GM18502 (cell line): ENCODE measurements at regions not wholly inside any gene's neighbourhood (a gene's known extent, or its start where the extent isn't known, plus 50 kb on each side); places are given as distances from the start of the nearest gene placed in this dataset.
"Not testable (repeated sequence)": the region's sequence is repeated elsewhere in the genome, so short reads cannot be mapped to it uniquely, and the experiment has no call there.

ENCODE experiments used
- ATAC-seq: cut with Tn5 transposase; IDR thresholded peaks from one replicate; pipeline ENCODE4 v1.9.1; 2021; ENCODE audit warnings: mild to moderate bottlenecking; ENCODE audit not compliant: unreplicated experiment, poor library complexity

DNA sequence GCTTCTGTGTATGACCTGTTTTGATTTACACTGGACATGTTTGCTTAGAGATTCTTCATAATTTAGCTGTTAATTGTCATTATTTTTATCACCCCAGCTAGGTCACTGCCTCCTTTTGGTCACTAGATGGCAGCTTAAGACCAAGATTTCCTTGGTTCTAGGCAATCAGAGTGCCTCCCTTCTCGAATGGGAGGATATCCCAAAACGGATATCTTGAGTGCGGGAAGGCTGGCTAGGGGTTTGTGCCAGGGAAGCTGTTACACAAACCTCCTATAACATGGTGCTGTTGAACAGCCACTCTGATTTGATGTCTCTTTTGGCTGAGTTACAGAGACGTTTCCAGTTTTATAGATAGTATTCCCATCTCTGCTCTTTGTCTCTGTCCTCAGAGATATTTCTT lies 283.5 kb downstream of the S1PR1 start:
- peak; percentile 94 for ATAC-seq

GRCh38 chr1:101522486-101522885 lies 285.7 kb downstream of the S1PR1 start:
- ATAC-seq, result no peak

DNA sequence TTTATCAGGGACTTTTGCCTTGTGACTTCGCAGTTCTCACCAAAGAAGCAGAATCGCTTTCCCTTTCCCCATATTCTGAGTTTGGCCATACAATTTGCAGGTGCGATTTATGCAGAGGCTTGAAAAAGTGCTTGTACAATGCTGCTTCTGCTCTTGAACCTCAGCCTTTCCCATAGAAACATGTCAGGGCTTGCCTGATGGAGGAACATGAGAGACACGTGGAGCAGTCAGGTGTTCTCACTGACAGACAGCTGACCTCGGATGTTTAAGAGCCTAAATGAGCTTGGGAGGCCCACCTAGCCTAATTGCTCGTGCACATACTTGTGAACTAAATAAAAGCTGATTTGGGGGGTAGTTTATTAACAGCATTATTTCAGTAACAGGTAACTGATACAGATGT lies 290.0 kb downstream of the S1PR1 start:
- ATAC-seq, result no peak

DNA sequence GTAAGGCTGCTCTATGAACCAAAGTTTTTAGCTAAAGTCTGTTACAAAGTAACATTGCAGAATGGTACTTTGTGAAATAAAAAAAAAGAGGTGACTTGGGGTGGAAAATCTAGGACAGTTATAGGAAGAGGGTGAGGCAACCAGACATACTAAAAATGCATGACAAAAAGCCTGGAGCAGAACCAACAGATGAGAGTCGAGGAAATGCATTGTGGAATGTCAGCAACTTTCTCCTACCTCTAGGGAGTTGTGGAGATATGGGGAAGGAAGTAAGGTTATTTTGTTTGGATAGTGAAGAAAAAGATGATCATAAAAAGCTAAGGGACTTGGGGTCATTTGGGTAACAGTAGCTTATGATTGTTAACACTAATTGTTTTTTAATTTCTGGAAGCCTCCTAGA lies 295.6 kb downstream of the S1PR1 start:
- no peak for ATAC-seq

GRCh38 chr1:101540161-101540560 lies 303.3 kb downstream of the S1PR1 start:
- no peak for ATAC-seq

- ATAC-seq, result no peak
Observed at GRCh38 chr1:101546885-101547284, 310.1 kb downstream of the S1PR1 start.

- ATAC-seq, result no peak
Observed at GRCh38 chr1:101547357-101547756, 310.5 kb downstream of the S1PR1 start.

- no peak for ATAC-seq
Observed at GRCh38 chr1:101548376-101548775, 311.6 kb downstream of the S1PR1 start.

DNA sequence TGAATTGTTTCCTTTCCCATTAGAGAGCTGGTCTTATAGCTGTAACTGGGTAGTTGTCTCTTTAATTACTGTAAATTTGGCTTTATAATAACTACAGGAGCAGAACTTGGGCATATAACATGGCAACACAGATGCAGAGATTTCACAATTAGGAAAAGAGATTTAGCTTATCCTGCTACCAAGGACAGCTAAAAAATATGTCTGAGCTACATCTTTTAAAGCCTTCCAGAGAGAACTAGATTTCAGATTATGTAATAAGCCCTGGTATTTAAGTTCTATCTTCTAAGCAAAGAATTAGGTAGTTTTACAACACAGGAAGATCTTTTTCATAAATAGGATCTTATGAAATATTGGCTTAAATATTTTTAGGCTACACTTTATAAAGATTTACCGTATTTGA lies 313.8 kb downstream of the S1PR1 start:
- no peak for ATAC-seq

- ATAC-seq, result no peak
Observed at GRCh38 chr1:101566883-101567538, 330.2 kb downstream of the S1PR1 start.

GRCh38 chr1:101567582-101568189 lies 330.9 kb downstream of the S1PR1 start:
- peak; percentile 98 for ATAC-seq

- no peak for ATAC-seq
Observed at GRCh38 chr1:101587741-101588140, 350.9 kb downstream of the S1PR1 start.

DNA sequence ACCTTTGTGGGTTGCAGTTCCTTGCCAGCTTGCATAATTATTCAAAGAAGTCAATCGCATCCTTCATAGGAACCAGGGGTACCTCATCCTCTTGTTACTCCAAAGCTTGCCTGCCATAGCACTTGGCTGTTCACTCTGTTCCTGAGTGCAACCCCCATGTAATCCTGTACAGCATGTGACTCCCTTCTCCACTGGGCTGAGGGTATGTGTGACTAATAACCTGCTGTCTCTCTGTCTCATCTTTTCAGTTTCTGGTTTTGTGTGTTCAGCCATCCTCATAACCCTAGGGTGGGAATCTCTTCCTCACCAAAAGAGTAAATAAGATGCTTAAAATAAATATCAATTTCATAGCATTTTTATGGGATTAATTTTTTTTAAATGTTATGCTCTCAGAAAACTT lies 351.9 kb downstream of the S1PR1 start:
- ATAC-seq, result peak; percentile 71

GRCh38 chr1:101592845-101593244 lies 356.0 kb downstream of the S1PR1 start:
- no peak for ATAC-seq

DNA sequence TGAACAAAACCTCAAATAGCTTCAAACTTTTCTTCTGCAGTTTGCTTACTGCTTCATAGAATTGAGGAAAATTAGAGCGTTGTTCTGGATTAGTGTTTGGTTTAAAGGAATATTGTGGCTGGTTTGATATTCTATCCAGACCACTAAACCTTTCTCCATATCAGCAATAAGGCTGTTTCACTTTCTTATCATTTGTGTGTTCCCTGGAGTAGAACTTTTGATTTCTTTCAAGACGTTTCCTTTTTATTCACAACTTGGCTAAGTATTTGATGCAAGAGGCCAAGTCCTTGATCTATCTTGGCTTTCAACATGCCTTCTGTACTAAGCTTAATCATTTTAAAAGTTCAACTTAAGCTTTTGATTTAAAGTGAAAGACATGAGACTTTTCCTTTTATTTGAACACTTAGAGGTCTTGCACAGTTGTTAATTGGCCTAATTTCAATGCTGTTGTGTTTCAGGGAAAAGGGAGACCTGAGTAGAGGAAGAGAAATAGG lies 359.1 kb downstream of the S1PR1 start:
- no peak for ATAC-seq

- ATAC-seq, result not testable (repeated sequence)
Observed at GRCh38 chr1:101600615-101601014, 363.8 kb downstream of the S1PR1 start.

DNA sequence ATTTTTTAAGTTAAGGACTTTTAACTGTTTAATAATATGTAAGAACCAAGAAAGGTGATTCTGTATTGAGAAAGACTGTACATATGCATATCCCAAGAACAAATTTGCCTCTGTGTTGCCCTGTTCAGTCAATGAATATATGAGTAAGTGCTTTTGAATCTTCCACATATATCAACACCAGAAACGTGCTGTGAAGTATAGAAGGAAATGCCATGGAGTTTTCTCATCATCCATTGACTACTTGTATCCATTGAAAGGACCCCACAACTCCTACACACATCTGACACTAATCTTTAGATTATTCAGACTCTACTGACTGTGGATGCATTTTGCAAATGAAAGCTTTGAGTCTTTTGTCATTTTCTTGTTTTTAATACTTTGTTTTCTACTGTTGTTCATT lies 366.9 kb downstream of the S1PR1 start:
- no peak for ATAC-seq

- no peak for ATAC-seq
Observed at GRCh38 chr1:101605878-101606277, 369.1 kb downstream of the S1PR1 start.

DNA sequence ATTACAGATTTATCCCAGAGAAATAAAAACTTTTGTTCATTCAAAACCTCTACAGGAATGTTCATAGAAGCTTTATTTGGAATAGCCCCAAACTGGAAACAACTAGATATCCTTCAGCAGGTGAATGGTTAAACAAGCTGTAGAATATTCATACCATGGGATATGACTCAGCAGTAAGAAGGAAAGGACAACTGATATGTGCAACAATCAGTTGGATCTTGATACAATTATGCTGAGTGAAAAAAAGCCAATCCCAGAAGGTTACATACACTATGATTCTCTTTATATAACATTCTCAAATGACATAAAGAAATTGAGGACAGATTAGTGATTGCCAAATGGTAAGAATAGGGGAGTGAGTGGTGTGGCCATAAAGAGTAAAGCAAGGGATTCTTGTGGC lies 376.7 kb downstream of the S1PR1 start:
- no peak for ATAC-seq

- no peak for ATAC-seq
Observed at GRCh38 chr1:101618900-101619299, 377.8 kb downstream of the OLFM3 start.

- no peak for ATAC-seq
Observed at GRCh38 chr1:101632548-101633272, 364.0 kb downstream of the OLFM3 start.
